IPS-NIHi7 (cell line): ENCODE measurements at regions not wholly inside any gene's neighbourhood (a gene's known extent, or its start where the extent isn't known, plus 50 kb on each side); places are given as distances from the start of the nearest gene placed in this dataset.
"Not testable (repeated sequence)": the region's sequence is repeated elsewhere in the genome, so short reads cannot be mapped to it uniquely, and the experiment has no call there.

Experiments used
- DNase-seq: peaks from one replicate; pipeline ENCODE4 v3.0.0; 2012; ENCODE audit warnings: mixed read lengths; ENCODE audit errors: extremely low spot score

GRCh38 chr4:125590158-125590557 is 275.4 kb downstream of the FAT4 start:
- no peak for DNase-seq

GRCh38 chr4:125591290-125591689 is 276.5 kb downstream of the FAT4 start:
- DNase-seq: no peak

DNA sequence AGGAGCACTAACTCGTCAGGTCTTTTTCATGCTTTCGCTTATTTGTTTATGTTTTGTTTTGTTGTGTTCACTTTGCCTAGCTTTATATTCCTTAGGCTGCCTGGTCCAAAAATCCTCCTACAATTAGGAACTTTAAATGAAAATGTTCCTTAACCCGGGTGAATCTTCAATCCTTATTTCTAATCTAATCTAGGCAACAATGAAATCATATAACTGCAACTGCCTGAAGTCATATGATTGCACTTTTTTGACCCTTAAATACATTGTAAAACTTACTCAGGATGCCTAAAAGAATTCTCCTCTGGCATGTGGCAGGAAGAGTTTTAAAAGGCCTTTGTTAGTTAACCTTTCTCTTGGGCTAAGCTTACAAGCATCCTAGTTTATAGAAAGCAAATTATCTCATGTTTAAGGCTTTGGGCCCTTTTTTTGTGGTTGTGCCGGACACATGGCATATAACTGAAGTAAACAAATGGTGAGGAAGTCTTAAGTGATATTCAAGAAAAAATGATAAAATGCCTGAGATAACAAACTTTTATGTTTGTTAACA is 279.4 kb downstream of the FAT4 start:
- DNase-seq: no peak

- DNase-seq: not testable (repeated sequence)
These were observed 291.2 kb downstream of the FAT4 start for GRCh38 chr4:125605926-125606325.

DNA sequence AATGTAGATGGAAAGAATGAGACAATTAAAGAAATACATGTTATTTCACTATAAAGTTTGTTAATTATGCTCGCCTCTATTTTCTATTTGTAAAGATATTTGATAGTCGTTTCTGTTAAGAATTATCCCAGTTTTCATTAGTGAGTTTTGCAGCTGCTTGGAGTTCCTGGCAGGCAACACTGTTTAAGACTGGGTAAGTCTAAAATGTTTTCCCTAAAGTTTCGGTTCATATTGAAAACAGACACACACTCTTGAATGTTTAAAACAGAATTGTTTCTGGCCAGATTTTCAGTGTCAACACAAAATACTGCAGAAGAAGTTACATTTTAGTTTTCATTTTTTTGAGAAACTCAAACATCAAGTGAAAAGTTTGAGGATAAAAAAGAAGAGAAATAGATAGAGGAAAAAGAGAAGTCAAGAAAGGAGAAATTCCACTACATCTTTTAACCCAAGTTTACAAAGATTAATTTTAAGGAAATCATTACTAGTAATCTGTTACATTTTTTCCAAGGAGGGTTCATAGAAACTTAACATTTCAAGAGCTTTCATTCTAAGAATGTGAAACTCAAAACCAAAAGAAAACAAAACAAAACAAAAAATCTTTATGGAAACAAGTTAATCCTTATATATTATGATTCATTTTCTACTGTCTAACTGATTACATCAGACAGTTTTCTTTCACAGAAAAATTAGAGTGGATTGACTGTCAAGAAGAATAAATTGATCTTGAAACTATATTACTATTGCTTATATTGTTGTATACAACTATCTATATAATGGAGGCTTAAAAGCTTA is 305.5 kb downstream of the FAT4 start:
- DNase-seq: no peak

- no peak for DNase-seq
These were observed 310.2 kb downstream of the FAT4 start for GRCh38 chr4:125624951-125625350.

- DNase-seq: no peak
These were observed 312.2 kb downstream of the FAT4 start for GRCh38 chr4:125626946-125627345.

- peak; percentile 62 for DNase-seq
These were observed 324.4 kb downstream of the FAT4 start for GRCh38 chr4:125639182-125639621.

DNA sequence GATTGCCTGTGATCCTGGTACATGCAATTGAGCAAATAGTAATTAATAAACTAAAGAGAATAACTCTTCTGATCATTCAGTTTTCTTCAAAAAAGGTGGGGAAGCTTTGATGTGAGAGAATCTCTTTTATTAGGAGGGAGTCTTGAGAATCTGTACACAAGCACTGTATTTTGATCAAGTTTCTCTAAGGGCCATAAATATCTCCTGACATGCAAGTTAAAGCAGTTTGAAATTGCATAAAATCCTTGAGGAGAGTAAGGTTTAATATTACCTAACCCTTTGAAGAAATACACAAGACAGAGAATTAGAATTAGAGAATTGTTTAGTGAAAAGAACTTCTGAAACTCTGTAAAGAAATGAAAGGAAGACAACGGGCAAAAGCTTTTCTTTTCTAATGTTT is 326.9 kb downstream of the FAT4 start:
- no peak for DNase-seq

- DNase-seq: no peak
These were observed 327.9 kb downstream of the FAT4 start for GRCh38 chr4:125642645-125643044.

GRCh38 chr4:125649452-125649851 is 334.7 kb downstream of the FAT4 start:
- DNase-seq: no peak

GRCh38 chr4:125650557-125650956 is 335.8 kb downstream of the FAT4 start:
- no peak for DNase-seq

DNA sequence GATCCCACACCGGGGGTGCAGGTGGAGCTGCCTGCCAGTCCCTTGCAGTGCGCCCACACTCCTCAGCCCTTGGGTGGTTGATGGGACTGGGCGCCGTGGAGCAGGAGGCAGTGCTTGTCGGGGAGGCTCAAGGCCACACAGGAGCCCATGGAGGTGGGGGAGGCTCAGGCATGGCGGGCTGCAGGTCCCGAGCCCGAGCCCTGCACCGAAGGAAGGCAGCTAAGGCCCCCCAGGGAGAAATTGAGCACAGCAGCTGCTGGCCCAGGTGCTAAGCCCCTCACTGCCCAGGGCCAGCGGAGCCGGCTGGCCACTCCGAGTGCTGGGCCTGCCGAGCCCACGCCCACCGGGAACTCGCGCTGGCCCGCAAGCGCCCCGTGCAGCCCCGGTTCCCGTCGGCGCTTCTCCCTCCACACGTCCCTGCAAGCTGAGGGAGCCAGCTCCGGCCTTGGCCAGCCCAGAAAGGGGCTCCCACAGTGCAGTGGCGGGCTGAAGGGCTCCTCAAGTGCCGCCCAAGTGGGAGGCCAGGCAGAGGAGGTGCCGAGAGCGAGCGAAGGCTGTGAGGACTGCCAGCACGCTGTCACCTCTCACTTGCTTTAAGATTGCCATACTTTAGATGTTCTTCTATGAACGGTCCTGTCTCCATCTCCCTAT is 337.1 kb downstream of the FAT4 start:
- not testable (repeated sequence) for DNase-seq

DNA sequence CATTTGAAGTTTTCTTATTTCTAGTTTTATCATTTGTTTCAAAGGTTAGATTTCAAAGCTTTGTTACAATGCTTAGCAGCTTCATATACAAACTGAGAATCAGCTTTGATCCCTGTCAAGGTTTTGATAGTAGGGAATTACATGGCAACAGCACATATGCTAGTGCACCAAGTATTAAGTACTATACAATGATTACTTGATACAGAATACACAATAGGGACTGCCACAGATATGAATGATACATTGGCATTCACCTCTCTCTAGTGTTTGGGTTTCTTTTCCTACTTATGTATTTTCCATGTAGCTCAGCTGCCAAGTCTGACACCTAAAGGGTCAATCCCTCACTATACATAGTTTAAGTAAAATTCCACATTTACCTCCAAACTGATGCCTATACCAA is 344.0 kb downstream of the FAT4 start:
- no peak for DNase-seq

DNA sequence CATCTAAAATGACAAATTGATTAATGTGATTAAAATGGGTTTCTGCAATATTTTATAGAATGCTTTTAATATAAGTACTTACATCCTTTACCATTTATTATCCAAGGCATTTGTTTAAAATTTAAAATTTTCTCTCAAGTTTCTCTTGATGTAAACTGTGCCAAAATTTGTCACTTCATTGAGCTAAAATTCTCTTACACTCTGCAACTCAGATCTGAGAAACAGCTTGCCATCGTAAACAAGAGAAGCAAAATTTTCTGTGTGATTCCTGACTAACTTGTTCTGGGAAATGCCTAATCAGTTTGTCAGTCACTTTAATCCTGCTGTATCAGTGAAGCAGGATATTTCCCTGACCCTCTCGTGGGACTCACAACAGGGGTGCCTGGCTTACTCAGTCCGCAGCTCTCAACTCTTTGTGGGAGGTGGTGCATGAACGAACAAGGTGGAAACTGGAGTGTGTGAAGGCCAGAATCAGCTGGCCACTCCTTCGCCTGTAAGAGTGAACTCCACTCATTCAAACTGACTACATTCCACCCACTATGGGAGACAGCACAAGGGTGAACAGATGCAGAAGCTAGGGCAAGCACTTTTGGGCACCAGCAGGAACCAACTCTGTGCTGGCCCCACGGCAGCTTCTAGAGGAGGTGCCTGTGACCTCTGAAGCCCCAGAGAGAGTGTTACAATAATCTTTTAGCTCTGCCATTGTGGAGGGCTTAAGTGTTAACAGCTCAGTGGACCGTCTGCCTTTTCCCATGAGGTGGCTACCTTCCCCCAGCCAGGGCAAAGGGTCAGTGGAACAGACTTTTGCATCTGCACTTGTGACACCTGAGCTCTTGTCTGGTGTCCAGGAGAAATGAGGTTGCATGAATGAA is 349.4 kb downstream of the FAT4 start:
- no peak for DNase-seq

DNA sequence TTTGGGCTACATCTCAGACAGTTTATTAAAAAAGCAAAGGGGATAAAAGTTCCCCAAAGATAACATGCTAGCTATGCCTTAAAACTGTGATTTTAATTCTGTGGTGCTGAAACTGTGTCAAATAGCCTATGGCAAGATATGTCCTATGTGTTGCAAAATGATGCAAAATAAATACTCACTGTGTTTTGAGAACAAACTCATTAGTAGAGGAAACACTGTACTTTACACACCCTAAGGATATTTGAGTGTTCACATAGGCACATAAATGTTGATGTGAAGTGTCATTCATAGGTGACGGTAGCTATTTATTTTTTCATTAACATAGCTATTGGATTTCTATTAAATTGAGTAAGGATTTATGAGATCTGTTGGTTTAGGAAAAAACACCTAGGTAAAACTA is 351.9 kb downstream of the FAT4 start:
- DNase-seq: no peak

- DNase-seq: no peak
These were observed 361.4 kb downstream of the FAT4 start for GRCh38 chr4:125676156-125676555.

- no peak for DNase-seq
These were observed 361.8 kb downstream of the FAT4 start for GRCh38 chr4:125676583-125676982.

DNA sequence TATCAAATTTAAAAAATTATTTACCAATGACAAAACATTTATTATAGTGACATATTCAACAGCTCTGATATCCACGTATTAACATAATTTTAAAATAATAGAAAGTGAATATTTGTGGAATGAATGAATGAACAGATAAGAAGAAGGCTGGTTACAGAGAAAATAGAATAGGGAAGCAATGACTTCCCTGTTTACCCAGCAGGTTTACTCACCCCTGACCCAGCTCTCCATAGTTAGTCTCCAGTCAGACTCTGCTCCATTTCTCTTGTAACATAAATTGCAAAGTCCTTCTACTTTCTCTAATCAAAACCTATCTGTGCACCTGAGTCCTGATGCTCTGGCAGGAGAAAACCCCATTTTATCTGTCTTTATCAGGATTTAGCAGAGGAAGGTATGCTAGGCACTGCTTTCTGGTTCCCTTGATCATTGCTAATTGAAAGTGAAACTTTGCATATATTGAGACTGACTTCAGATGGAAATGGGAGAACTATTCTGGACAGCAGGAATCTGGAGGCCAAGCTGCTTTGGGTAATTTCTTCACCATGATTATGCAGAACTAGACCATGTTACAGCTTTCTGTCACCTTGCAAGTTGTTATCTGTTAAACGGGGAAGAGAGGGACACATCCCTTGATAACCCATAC is 363.0 kb downstream of the FAT4 start:
- no peak for DNase-seq

DNA sequence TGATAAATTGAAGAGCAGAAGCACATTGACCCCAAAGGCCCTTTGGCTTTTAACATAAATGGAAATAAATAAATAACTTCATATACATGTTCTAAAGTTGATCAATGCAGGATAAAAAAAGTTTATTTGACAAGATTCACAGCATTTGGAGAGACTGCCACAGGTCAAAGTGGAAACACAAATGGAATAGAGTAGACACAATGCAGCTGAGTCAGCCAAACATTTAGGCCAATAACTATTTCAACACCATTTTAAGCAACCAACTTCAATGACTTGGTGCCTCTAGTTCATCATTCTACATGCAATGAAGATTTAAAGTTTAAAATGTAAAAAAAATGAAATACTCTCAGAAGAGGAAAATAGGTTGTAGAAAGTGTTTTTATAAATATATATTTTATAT is 365.2 kb downstream of the FAT4 start:
- no peak for DNase-seq

GRCh38 chr4:125681240-125681639 is 366.5 kb downstream of the FAT4 start:
- peak; percentile 16 for DNase-seq

DNA sequence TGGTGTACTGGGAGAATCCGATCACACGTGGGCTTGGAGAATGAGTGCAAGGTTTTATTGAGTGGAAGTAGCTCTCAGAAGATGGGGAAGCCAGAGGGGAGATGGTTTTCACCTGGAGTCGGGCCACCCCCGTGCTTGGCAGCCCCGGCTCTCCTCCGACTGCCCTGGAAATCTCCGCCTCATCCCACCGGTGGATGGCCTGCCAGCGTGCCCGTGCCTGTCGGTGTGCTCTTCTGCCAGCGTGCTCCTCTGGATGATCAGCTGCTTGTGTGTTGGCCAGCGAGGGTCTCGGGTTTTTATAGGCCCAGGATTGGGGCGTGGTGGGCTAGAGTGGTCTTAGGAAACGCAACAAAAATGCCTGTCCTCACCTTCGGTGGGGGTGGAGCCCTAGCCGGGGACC is 368.0 kb downstream of the FAT4 start:
- no peak for DNase-seq
